ENCODE measurements at regions not wholly inside any gene's neighbourhood (a gene's known extent, or its start where the extent isn't known, plus 50 kb on each side); places are given as distances from the start of the nearest gene placed in this dataset.

DNA sequence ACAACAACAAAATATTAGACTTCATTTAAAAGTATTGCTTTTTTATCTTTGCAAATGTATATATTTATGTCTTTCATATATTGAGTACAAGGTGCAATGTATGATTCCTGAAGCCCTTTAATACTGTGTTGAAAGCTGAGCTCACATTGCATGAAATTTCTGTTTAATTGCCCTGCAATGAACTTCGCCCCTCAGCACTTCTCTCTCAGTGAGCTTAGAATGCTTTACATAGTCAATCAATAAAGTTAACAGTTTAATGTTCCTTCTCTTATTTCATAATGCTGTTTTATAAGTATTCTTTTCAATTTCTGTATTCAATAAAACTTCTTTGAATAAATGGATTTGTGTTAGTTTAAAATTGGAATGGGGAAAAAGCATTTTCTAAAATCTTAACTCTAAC, 607.1 kb downstream of the SOX5 start:
- no peak for TF ChIP-seq CTCF (IDR thresholded peaks at IDR 0.05; ENCODE audit: low read depth, low read length, missing control alignments)
- no peak for DNase-seq (ENCODE audit: low read depth)

DNA sequence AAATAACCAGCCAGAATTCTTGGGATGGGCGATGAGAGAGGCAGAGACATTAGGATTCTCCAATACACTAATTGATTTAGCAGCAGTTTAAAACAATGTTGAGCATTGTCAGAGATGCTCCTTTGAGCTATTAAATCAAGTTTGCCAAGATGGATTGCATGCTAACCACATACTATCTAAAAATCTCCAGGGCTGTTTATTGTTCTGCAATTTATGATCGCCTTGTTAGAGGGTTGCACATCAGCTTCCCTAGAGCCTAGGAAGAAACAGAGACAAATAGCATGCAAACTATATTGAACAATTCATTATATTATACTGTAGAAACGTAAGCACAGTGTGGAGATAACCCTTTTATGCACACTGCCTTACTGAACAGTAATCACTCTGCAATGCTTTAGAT, 599.9 kb downstream of the SOX5 start:
- DNase-seq (ENCODE audit: low read depth), result no peak
- no peak overlapping the region for H3K4me3 ChIP-seq (ENCODE audit: low read depth, low read length)
- no peak for TF ChIP-seq CTCF (IDR thresholded peaks at IDR 0.05; ENCODE audit: low read depth, low read length, missing control alignments)

More for the DNA sequence above, 607.1 kb downstream of the SOX5 start:
- H3K4me3 ChIP-seq (ENCODE audit: low read depth, low read length), result no peak overlapping the region

- H3K4me3 ChIP-seq (ENCODE audit: low read depth, low read length), result no peak overlapping the region
- no peak for DNase-seq (ENCODE audit: low read depth)
- no peak for TF ChIP-seq CTCF (IDR thresholded peaks at IDR 0.05; ENCODE audit: low read depth, low read length, missing control alignments)
Observed at GRCh38 chr12:23350808-23351207, 598.7 kb downstream of the SOX5 start.

- no peak for DNase-seq (ENCODE audit: low read depth)
- H3K4me3 ChIP-seq (ENCODE audit: low read depth, low read length), result no peak overlapping the region
- TF ChIP-seq CTCF (IDR thresholded peaks at IDR 0.05; ENCODE audit: low read depth, low read length, missing control alignments), result no peak
Observed at GRCh38 chr12:23352670-23353069, 596.8 kb downstream of the SOX5 start.

- H3K4me3 ChIP-seq (ENCODE audit: low read depth, low read length), result no peak overlapping the region
- no peak for TF ChIP-seq CTCF (IDR thresholded peaks at IDR 0.05; ENCODE audit: low read depth, low read length, missing control alignments)
- no peak for DNase-seq (ENCODE audit: low read depth)
Observed at GRCh38 chr12:23354800-23355199, 594.7 kb downstream of the SOX5 start.

DNA sequence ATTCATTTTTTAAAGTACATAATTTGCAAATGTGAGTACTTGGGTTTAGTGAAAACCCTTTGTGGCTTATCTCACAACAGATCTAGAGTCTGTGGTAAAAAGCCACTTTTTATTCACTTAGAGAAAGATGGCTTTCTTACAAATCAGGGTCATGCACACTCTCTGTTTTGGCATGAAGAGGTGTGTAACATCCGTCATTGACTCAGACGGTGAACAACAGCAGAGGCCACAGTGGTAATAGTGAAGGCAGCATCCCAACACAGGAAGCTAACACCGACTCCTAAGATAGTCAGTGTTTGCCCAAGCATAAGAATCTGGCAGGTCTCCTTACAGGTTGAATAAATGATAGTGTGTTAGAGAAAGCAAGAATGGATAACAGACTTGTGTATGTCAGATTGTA, 593.0 kb downstream of the SOX5 start:
- no peak for TF ChIP-seq CTCF (IDR thresholded peaks at IDR 0.05; ENCODE audit: low read depth, low read length, missing control alignments)
- no peak overlapping the region for H3K4me3 ChIP-seq (ENCODE audit: low read depth, low read length)
- no peak for DNase-seq (ENCODE audit: low read depth)

DNA sequence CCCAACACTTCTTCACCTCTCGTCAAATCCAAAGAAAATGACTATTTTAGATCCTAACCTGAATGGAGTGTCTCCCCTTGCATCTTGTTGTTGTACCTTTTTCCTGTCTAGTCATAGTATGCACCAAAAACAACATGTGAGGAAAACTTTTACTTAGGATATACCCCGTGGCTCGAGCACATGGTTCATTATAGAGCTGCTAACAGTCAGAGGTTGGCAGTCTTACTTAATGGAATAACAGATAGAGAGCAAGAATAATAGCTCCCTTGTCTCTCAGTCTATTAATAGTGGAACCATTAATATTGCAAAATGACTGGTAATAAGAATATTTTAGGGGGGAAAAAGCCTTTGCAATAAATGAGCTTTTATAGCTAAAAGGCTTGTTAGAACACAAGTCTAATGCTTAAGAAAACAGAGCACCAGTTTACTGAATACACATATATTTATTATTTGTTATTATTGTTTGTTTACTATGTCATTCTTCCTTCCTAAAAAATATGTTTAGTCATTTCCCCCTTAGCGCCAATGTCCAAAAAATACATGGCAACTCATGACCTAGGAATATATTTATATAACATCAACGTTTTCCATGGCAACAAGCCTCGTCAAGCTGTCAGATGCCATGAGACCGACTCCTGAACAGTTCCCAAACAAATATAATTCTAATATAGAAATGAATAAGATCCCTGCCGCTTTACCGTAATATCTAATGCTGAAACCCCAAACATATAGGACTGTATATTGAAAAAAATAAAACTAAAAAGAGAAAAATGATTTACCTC, 592.4 kb downstream of the SOX5 start:
- no peak overlapping the region for H3K4me3 ChIP-seq (ENCODE audit: low read depth, low read length)
- DNase-seq (ENCODE audit: low read depth), result no peak
- no peak for TF ChIP-seq CTCF (IDR thresholded peaks at IDR 0.05; ENCODE audit: low read depth, low read length, missing control alignments)
